Esophagus muscularis mucosa (tissue), 4 donors: ENCODE measurements at regions not wholly inside any gene's neighbourhood (a gene's known extent, or its start where the extent isn't known, plus 50 kb on each side); places are given as distances from the start of the nearest gene placed in this dataset.

Source experiments
- DNase-seq: peaks from one replicate; pipeline ENCODE4 v3.0.0-alpha.2; 2017; ENCODE audit errors: extremely low spot score
- H3K27ac ChIP-seq, 4 donors: fragments of 200-600 bp; sonication (generic); replicated peaks in 1 of 4; 1 replicate in 3 of 4; 2 replicates in 1 of 4; pipeline ENCODE4 v1.5.1; 2016 to 2019; ENCODE audit warnings: mild to moderate bottlenecking in 1 of 4
- H3K27me3 ChIP-seq, 4 donors: fragments of 200-600 bp; sonication (generic); one replicate each; pipeline versions ENCODE4 v1.5.1 to v1.6.0; 2016 to 2019
- H3K36me3 ChIP-seq, 4 donors: fragments of 200-600 bp; sonication (generic); one replicate each; pipeline ENCODE4 v1.5.1; 2016 to 2019
- H3K4me1 ChIP-seq, 4 donors: fragments of 200-600 bp; sonication (generic); one replicate each; pipeline ENCODE4 v1.5.1; 2016 to 2019
- H3K4me3 ChIP-seq, 4 donors: fragments of 200-600 bp; sonication (generic); 1 replicate in 2 of 4; 2 replicates in 2 of 4; pipeline ENCODE4 v1.5.1; 2016 to 2019; ENCODE audit warnings: mild to moderate bottlenecking in 4 of 4, moderate library complexity in 1 of 4
- H3K9me3 ChIP-seq, 4 donors: fragments of 200-600 bp; sonication (generic); 1 replicate in 3 of 4; 2 replicates in 1 of 4; pipeline ENCODE4 v1.5.1; 2016 to 2019
- CTCF ChIP-seq, 3 experiments: fragments of 200-600 bp in 2 of 3; fragments of 450-650 bp in 1 of 3; sonication (generic) in 2 of 3; IDR thresholded peaks; one replicate each; pipeline ENCODE4 v1.5.1; 2017 to 2019; ENCODE audit warnings: antibody characterized with exemption in 3 of 3, mild to moderate bottlenecking in 2 of 3, moderate library complexity in 1 of 3
- EP300 ChIP-seq: sonication (generic); formaldehyde crosslinking; IDR thresholded peaks from one replicate; pipeline ENCODE4 v1.6.1; 2017; ENCODE audit warnings: antibody characterized with exemption
- POLR2A ChIP-seq: fragments of 450-650 bp; IDR thresholded peaks from one replicate; pipeline ENCODE4 v1.6.1; 2017; ENCODE audit warnings: antibody characterized with exemption, moderate library complexity, mild to moderate bottlenecking, low read depth
- POLR2AphosphoS5 ChIP-seq, 2 donors: sonication (generic); formaldehyde crosslinking; IDR thresholded peaks; one replicate each; pipeline ENCODE4 v1.6.1; 2017; ENCODE audit warnings: antibody characterized with exemption in 2 of 2
- WGBS: methylation state at CpG from one replicate; pipeline ENCODE4 v1.1.5; 2018; 5-methylcytosine and 5-hydroxymethylcytosine counted together
- intact Hi-C: fragments of 100-400 bp; cut with DNase I; formaldehyde crosslinking; loops from one replicate; pipeline ENCODE4 v1.15.1; 2023

GRCh38 chr10:78817804-78818203 lies 251.0 kb upstream of the ZMIZ1 start:
- 91% methylated on average over 3 of the region's 3 CpGs for WGBS
- intact Hi-C loops = no loop called here
- Histone ChIP-seq H3K36me3 (no peaks in the 10 kb centered on the region), H3K27ac (no peak overlapping the region), H3K4me3 (no peak overlapping the region), H3K4me1 (peaks cover 3 to 15% (median 8%) of the 10 kb centered on the region in 4 donors), H3K27me3 (no peaks in the 10 kb centered on the region), H3K9me3 (peaks cover 0 to 7% (median 2%) of the 10 kb centered on the region in 4 donors)
- TF ChIP-seq POLR2A (no peak), POLR2AphosphoS5 (IDR thresholded peaks at IDR 0.05) (no peak), CTCF (IDR thresholded peaks at IDR 0.05) (no peak), EP300 (no peak)
- DNase-seq = no peak

DNA sequence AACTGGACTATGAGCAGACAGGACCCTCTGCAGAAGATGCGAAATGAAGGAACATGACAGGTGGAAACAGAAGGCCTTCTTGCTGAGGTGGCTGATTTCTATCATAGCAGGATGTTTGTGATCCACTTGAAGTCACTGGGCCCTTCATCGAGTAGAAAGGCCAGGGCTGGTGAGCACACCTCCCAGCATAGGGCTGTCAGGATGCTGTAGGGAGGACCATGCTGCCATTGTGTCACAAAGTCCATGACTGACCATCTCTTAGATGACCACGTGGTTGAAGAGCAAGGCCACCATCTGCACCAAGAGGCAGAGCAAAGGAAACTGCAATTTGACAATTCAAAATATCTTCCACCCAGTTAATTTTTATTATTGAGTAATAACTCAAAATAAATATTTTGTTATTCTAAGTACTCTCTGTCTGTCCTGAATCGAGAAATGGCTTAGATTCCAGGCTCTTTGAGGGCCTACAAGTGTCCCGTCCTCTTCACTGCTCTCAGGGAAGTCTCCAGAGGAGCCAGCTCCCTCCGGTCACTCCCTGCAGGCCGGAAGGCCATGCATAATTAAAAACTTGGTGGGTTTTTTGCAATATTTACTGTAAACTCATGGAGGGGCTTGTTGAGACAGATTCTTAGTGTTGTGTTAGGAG lies 249.3 kb upstream of the ZMIZ1 start:
- intact Hi-C loops = no loop called here
- peaks cover 0 to 8% (median 4%) of the 10 kb centered on the region in 4 donors for H3K9me3 ChIP-seq
- no peaks in the 10 kb centered on the region for H3K27me3 ChIP-seq
- no peak for DNase-seq
- no peak for TF ChIP-seq EP300
- TF ChIP-seq CTCF (IDR thresholded peaks at IDR 0.05) = no peak
- no peak for TF ChIP-seq POLR2AphosphoS5 (IDR thresholded peaks at IDR 0.05)
- TF ChIP-seq POLR2A = no peak
- H3K4me1 ChIP-seq = peaks cover 3 to 15% (median 8%) of the 10 kb centered on the region in 4 donors
- H3K36me3 ChIP-seq = no peaks in the 10 kb centered on the region
- 93% methylated on average over 7 of the region's 7 CpGs for WGBS
- H3K4me3 ChIP-seq = no peak overlapping the region
- no peak overlapping the region for H3K27ac ChIP-seq

GRCh38 chr10:78820007-78820362 lies 248.8 kb upstream of the ZMIZ1 start:
- peaks cover 0 to 8% (median 4%) of the 10 kb centered on the region in 4 donors for H3K9me3 ChIP-seq
- DNase-seq = no peak
- H3K27me3 ChIP-seq = no peaks in the 10 kb centered on the region
- intact Hi-C loops = no loop called here
- no peaks in the 10 kb centered on the region for H3K36me3 ChIP-seq
- 70% methylated on average over 1 of the region's 2 CpGs for WGBS
- TF ChIP-seq EP300 = no peak
- TF ChIP-seq CTCF (IDR thresholded peaks at IDR 0.05) = no peak
- no peak overlapping the region for H3K27ac ChIP-seq
- H3K4me1 ChIP-seq = peaks cover 3 to 15% (median 8%) of the 10 kb centered on the region in 4 donors
- H3K4me3 ChIP-seq = no peak overlapping the region

DNA sequence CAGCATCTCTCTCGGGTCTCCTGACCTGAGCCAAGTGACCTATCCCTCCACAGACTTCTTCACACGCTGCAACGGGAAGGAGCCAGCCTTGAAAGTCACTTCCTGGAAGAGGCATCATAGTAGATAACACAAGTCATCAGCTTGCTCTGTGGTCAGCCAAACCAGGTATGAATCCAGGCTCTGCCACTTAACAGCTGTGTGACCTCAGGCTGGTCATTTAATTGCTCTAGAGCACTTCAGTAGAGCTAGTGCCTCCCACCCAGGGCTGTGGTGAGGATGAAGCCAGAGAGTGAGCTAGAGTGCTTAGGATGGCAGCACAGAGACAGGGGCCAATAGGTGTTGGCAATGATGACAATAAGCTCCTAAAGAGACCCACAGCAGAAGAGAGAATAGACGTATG lies 247.7 kb upstream of the ZMIZ1 start:
- Histone ChIP-seq H3K9me3 (peaks cover 0 to 8% (median 4%) of the 10 kb centered on the region in 4 donors), H3K36me3 (no peaks in the 10 kb centered on the region), H3K27ac (no peak overlapping the region), H3K4me1 (peaks cover 3 to 15% (median 8%) of the 10 kb centered on the region in 4 donors), H3K4me3 (no peak overlapping the region), H3K27me3 (no peaks in the 10 kb centered on the region)
- TF ChIP-seq POLR2A = no peak
- no peak for TF ChIP-seq EP300
- TF ChIP-seq CTCF (IDR thresholded peaks at IDR 0.05) = no peak
- TF ChIP-seq POLR2AphosphoS5 (IDR thresholded peaks at IDR 0.05) = no peak
- DNase-seq = no peak
- 70% methylated on average over 4 of the region's 4 CpGs for WGBS
- intact Hi-C loops = no loop called here
